Vagina (tissue), 2 donors: ENCODE measurements at regions not wholly inside any gene's neighbourhood (a gene's known extent, or its start where the extent isn't known, plus 50 kb on each side); places are given as distances from the start of the nearest gene placed in this dataset.

Experiments
- CTCF ChIP-seq, 3 experiments: fragments of 450-650 bp in 2 of 3; fragments of 200-600 bp in 1 of 3; sonication (generic) in 1 of 3; IDR thresholded peaks; one replicate each; pipeline ENCODE4 v1.5.1; 2017 to 2019; ENCODE audit warnings: antibody characterized with exemption in 3 of 3, mild to moderate bottlenecking in 2 of 3, moderate library complexity in 2 of 3
- POLR2A ChIP-seq, 2 donors: fragments of 450-650 bp; IDR thresholded peaks; one replicate each; pipeline ENCODE4 v1.6.1; 2017; ENCODE audit warnings: antibody characterized with exemption in 2 of 2, mild to moderate bottlenecking in 2 of 2, moderate library complexity in 2 of 2

GRCh38 chr9:75463871-75464270 lies 375.6 kb downstream of the OSTF1 start:
- TF ChIP-seq POLR2A (IDR thresholded peaks at IDR 0.05) = no peak
- TF ChIP-seq CTCF (IDR thresholded peaks at IDR 0.05) = no peak
